ENCODE measurements at regions not wholly inside any gene's neighbourhood (a gene's known extent, or its start where the extent isn't known, plus 50 kb on each side); places are given as distances from the start of the nearest gene placed in this dataset.

GRCh38 chr18:40531051-40531450 lies 1424.0 kb upstream of the PIK3C3 start:
- Histone ChIP-seq H3K9ac (ENCODE audit: low read depth, low read length, poor library complexity) (no peak overlapping the region), H3K18ac (ENCODE audit: low read length) (no peak overlapping the region), H3K79me1 (ENCODE audit: low read depth, low read length) (no peaks in the 10 kb centered on the region), H3K23ac (ENCODE audit: low read depth, low read length, poor library complexity) (no peak overlapping the region), H2BK5ac (ENCODE audit: low read length) (no peak overlapping the region), H2AFZ (ENCODE audit: low read length) (peak overlapping the region; percentile 25), H3K27me3 (ENCODE audit: control insufficient read depth in 3 of 3, insufficient read depth in 3 of 3, low read depth in 1 of 3, low read length in 3 of 3) (no peaks in the 10 kb centered on the region), H4K8ac (ENCODE audit: low read depth, low read length) (no peak overlapping the region), H2BK15ac (ENCODE audit: low read length) (no peak overlapping the region), H3K14ac (ENCODE audit: low read length) (no peak overlapping the region), H3K4ac (ENCODE audit: low read length) (no peak overlapping the region), H3K4me3 (ENCODE audit: low read length in 2 of 2) (no peak overlapping the region), H2AK5ac (ENCODE audit: low read depth, low read length) (no peak overlapping the region), H3K36me3 (replicated peaks in 1 of 2; ENCODE audit: control insufficient read depth in 2 of 2, insufficient read depth in 2 of 2, low read length in 2 of 2) (no peaks in the 10 kb centered on the region), H3K9me3 (replicated peaks in 1 of 2; ENCODE audit: control insufficient read depth in 2 of 2, insufficient read depth in 1 of 2, low read depth in 1 of 2, low read length in 2 of 2) (no peaks in the 10 kb centered on the region), H2BK120ac (ENCODE audit: low read depth, low read length) (no peak overlapping the region), H4K91ac (ENCODE audit: low read depth, low read length, poor library complexity) (no peak overlapping the region), H3K4me1 (ENCODE audit: control insufficient read depth in 2 of 2, insufficient read depth in 1 of 2, low read depth in 1 of 2, low read length in 2 of 2) (no peaks in the 10 kb centered on the region), H3K27ac (replicated peaks; ENCODE audit: low read length) (no peak overlapping the region), H2BK12ac (ENCODE audit: low read length) (no peak overlapping the region), H3K4me2 (ENCODE audit: insufficient read depth, low read length, poor library complexity, severe bottlenecking) (no peak overlapping the region)
- no CpG with 5 or more reads among the region's 2 CpGs for WGBS, 2 donors (ENCODE audit: extremely low coverage in 2 of 2, insufficient read length in 2 of 2, insufficient replicate concordance in 1 of 2)
- DNase-seq (ENCODE audit: low spot score) = no peak

DNA sequence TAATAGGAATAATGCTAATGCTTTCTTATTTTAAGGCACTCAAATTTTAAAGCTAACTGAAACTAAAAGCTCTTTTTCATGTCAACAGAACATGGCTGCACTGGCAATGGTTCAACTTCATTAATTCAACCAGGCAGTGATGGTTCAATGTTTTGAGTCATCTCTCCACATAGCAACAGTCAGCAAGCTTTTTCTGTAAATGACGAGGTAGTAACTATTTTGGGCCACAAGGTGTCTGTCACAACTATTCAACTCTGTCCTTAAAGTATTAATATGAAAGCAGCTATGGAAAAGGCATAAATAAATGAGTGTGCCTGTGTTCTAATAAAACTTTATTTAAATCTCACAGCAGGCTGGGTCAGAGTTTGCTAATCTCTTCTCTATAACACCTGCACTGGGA lies 1425.6 kb upstream of the PIK3C3 start:
- Histone ChIP-seq H3K18ac (ENCODE audit: low read length) (no peak overlapping the region), H4K91ac (ENCODE audit: low read depth, low read length, poor library complexity) (no peak overlapping the region), H3K4ac (ENCODE audit: low read length) (no peak overlapping the region), H2BK120ac (ENCODE audit: low read depth, low read length) (no peak overlapping the region), H3K27me3 (ENCODE audit: control insufficient read depth in 3 of 3, insufficient read depth in 3 of 3, low read depth in 1 of 3, low read length in 3 of 3) (no peaks in the 10 kb centered on the region), H2BK5ac (ENCODE audit: low read length) (no peak overlapping the region), H3K27ac (replicated peaks; ENCODE audit: low read length) (no peak overlapping the region), H2BK15ac (ENCODE audit: low read length) (no peak overlapping the region), H4K8ac (ENCODE audit: low read depth, low read length) (no peak overlapping the region), H3K4me1 (ENCODE audit: control insufficient read depth in 2 of 2, insufficient read depth in 1 of 2, low read depth in 1 of 2, low read length in 2 of 2) (no peaks in the 10 kb centered on the region), H2AFZ (ENCODE audit: low read length) (no peak overlapping the region), H3K4me2 (ENCODE audit: insufficient read depth, low read length, poor library complexity, severe bottlenecking) (no peak overlapping the region), H3K4me3 (ENCODE audit: low read length in 2 of 2) (no peak overlapping the region), H2AK5ac (ENCODE audit: low read depth, low read length) (no peak overlapping the region), H3K9ac (ENCODE audit: low read depth, low read length, poor library complexity) (no peak overlapping the region), H2BK12ac (ENCODE audit: low read length) (no peak overlapping the region), H3K79me1 (ENCODE audit: low read depth, low read length) (no peaks in the 10 kb centered on the region), H3K36me3 (replicated peaks in 1 of 2; ENCODE audit: control insufficient read depth in 2 of 2, insufficient read depth in 2 of 2, low read length in 2 of 2) (no peaks in the 10 kb centered on the region), H3K23ac (ENCODE audit: low read depth, low read length, poor library complexity) (no peak overlapping the region), H3K14ac (ENCODE audit: low read length) (no peak overlapping the region), H3K9me3 (replicated peaks in 1 of 2; ENCODE audit: control insufficient read depth in 2 of 2, insufficient read depth in 1 of 2, low read depth in 1 of 2, low read length in 2 of 2) (no peaks in the 10 kb centered on the region)
- no CpG with 5 or more reads among the region's 1 CpG for WGBS, 2 donors (ENCODE audit: extremely low coverage in 2 of 2, insufficient read length in 2 of 2, insufficient replicate concordance in 1 of 2)
- no peak for DNase-seq (ENCODE audit: low spot score)

DNA sequence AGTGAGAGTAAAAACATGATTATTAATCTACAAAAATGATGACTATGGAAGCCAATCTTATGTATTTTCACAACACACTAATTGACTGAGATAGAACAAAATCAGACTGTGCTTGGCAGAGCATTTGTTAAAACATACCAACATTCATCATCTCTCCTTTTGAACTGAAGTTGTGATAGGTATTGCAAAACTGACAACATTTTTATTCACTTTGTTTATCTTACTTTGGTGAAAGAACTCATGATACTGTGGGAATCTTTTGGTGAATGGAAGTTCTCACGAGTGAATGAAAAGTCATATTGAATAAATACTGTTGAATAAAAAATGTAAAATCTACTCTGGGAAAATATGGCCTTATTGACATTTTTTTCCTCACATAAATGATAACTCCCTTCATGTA lies 1430.2 kb upstream of the PIK3C3 start:
- Histone ChIP-seq H2BK15ac (ENCODE audit: low read length) (no peak overlapping the region), H3K9ac (ENCODE audit: low read depth, low read length, poor library complexity) (no peak overlapping the region), H2BK5ac (ENCODE audit: low read length) (no peak overlapping the region), H3K27me3 (ENCODE audit: control insufficient read depth in 3 of 3, insufficient read depth in 3 of 3, low read depth in 1 of 3, low read length in 3 of 3) (no peaks in the 10 kb centered on the region), H3K14ac (ENCODE audit: low read length) (no peak overlapping the region), H3K18ac (ENCODE audit: low read length) (no peak overlapping the region), H4K91ac (ENCODE audit: low read depth, low read length, poor library complexity) (no peak overlapping the region), H2AK5ac (ENCODE audit: low read depth, low read length) (no peak overlapping the region), H3K4me2 (ENCODE audit: insufficient read depth, low read length, poor library complexity, severe bottlenecking) (no peak overlapping the region), H3K36me3 (replicated peaks in 1 of 2; ENCODE audit: control insufficient read depth in 2 of 2, insufficient read depth in 2 of 2, low read length in 2 of 2) (no peaks in the 10 kb centered on the region), H3K4me3 (ENCODE audit: low read length in 2 of 2) (no peak overlapping the region), H2BK12ac (ENCODE audit: low read length) (no peak overlapping the region), H3K4ac (ENCODE audit: low read length) (no peak overlapping the region), H3K79me1 (ENCODE audit: low read depth, low read length) (no peaks in the 10 kb centered on the region), H2BK120ac (ENCODE audit: low read depth, low read length) (no peak overlapping the region), H3K4me1 (ENCODE audit: control insufficient read depth in 2 of 2, insufficient read depth in 1 of 2, low read depth in 1 of 2, low read length in 2 of 2) (no peaks in the 10 kb centered on the region), H3K23ac (ENCODE audit: low read depth, low read length, poor library complexity) (no peak overlapping the region), H3K9me3 (replicated peaks in 1 of 2; ENCODE audit: control insufficient read depth in 2 of 2, insufficient read depth in 1 of 2, low read depth in 1 of 2, low read length in 2 of 2) (no peaks in the 10 kb centered on the region), H3K27ac (replicated peaks; ENCODE audit: low read length) (no peak overlapping the region), H4K8ac (ENCODE audit: low read depth, low read length) (no peak overlapping the region), H2AFZ (ENCODE audit: low read length) (no peak overlapping the region)
- no CpG with 5 or more reads among the region's 1 CpG for WGBS, 2 donors (ENCODE audit: extremely low coverage in 2 of 2, insufficient read length in 2 of 2, insufficient replicate concordance in 1 of 2)
- DNase-seq (ENCODE audit: low spot score) = no peak

- Histone ChIP-seq H3K27me3 (ENCODE audit: control insufficient read depth in 3 of 3, insufficient read depth in 3 of 3, low read depth in 1 of 3, low read length in 3 of 3) (no peaks in the 10 kb centered on the region), H3K4ac (ENCODE audit: low read length) (no peak overlapping the region), H2BK12ac (ENCODE audit: low read length) (no peak overlapping the region), H3K9ac (ENCODE audit: low read depth, low read length, poor library complexity) (no peak overlapping the region), H3K9me3 (replicated peaks in 1 of 2; ENCODE audit: control insufficient read depth in 2 of 2, insufficient read depth in 1 of 2, low read depth in 1 of 2, low read length in 2 of 2) (no peaks in the 10 kb centered on the region), H3K27ac (replicated peaks; ENCODE audit: low read length) (no peak overlapping the region), H2AK5ac (ENCODE audit: low read depth, low read length) (no peak overlapping the region), H3K79me1 (ENCODE audit: low read depth, low read length) (no peaks in the 10 kb centered on the region), H2BK5ac (ENCODE audit: low read length) (no peak overlapping the region), H2BK120ac (ENCODE audit: low read depth, low read length) (no peak overlapping the region), H3K14ac (ENCODE audit: low read length) (no peak overlapping the region), H3K18ac (ENCODE audit: low read length) (no peak overlapping the region), H3K4me3 (ENCODE audit: low read length in 2 of 2) (no peak overlapping the region), H2AFZ (ENCODE audit: low read length) (no peak overlapping the region), H4K91ac (ENCODE audit: low read depth, low read length, poor library complexity) (no peak overlapping the region), H3K4me1 (ENCODE audit: control insufficient read depth in 2 of 2, insufficient read depth in 1 of 2, low read depth in 1 of 2, low read length in 2 of 2) (no peaks in the 10 kb centered on the region), H3K4me2 (ENCODE audit: insufficient read depth, low read length, poor library complexity, severe bottlenecking) (no peak overlapping the region), H3K36me3 (replicated peaks in 1 of 2; ENCODE audit: control insufficient read depth in 2 of 2, insufficient read depth in 2 of 2, low read length in 2 of 2) (no peaks in the 10 kb centered on the region), H4K8ac (ENCODE audit: low read depth, low read length) (no peak overlapping the region), H3K23ac (ENCODE audit: low read depth, low read length, poor library complexity) (no peak overlapping the region), H2BK15ac (ENCODE audit: low read length) (no peak overlapping the region)
- WGBS, 2 donors (ENCODE audit: extremely low coverage in 2 of 2, insufficient read length in 2 of 2, insufficient replicate concordance in 1 of 2) = no CpG with 5 or more reads among the region's 1 CpG
- no peak for DNase-seq (ENCODE audit: low spot score)
Observed at GRCh38 chr18:40523287-40523686, 1431.7 kb upstream of the PIK3C3 start.

Measured in neuronal stem cell (in vitro differentiated cells).